ENCODE measurements at regions not wholly inside any gene's neighbourhood (a gene's known extent, or its start where the extent isn't known, plus 50 kb on each side); places are given as distances from the start of the nearest gene placed in this dataset.

DNA sequence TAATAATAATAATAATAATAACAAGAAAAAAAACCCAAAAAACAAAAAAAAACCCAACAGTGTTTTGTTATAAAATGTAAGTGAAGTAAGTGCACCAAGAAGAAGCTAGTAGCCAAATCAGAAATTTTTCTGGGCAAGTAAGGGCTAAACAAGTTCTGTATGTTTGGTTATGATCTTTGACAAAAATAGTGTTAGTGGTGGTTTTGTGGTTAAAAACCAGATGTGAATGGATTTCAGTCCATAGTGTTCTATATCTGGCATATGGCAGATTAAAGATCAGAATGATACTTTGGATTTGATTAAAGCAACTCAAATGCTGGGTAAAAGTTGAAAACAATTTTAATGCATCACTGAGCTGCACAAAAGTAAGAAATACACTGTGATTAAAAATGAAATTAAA, 116.5 kb upstream of the NDST4 start:
- Histone ChIP-seq H3K4me3 (ENCODE audit: severe bottlenecking) (no peak overlapping the region), H3K36me3 (ENCODE audit: low read depth) (no peaks in the 10 kb centered on the region), H3K27ac (ENCODE audit: poor library complexity, severe bottlenecking) (no peak overlapping the region), H3K27me3 (ENCODE audit: insufficient read depth, poor library complexity, severe bottlenecking) (peaks cover 6% of the 10 kb centered on the region), H3K4me1 (ENCODE audit: insufficient read depth, poor library complexity, severe bottlenecking) (no peaks in the 10 kb centered on the region), H3K9me3 (ENCODE audit: severe bottlenecking) (no peaks in the 10 kb centered on the region)
- TF ChIP-seq, protein P1, sequence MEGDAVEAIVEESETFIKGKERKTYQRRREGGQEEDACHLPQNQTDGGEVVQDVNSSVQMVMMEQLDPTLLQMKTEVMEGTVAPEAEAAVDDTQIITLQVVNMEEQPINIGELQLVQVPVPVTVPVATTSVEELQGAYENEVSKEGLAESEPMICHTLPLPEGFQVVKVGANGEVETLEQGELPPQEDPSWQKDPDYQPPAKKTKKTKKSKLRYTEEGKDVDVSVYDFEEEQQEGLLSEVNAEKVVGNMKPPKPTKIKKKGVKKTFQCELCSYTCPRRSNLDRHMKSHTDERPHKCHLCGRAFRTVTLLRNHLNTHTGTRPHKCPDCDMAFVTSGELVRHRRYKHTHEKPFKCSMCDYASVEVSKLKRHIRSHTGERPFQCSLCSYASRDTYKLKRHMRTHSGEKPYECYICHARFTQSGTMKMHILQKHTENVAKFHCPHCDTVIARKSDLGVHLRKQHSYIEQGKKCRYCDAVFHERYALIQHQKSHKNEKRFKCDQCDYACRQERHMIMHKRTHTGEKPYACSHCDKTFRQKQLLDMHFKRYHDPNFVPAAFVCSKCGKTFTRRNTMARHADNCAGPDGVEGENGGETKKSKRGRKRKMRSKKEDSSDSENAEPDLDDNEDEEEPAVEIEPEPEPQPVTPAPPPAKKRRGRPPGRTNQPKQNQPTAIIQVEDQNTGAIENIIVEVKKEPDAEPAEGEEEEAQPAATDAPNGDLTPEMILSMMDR (IDR thresholded peaks at IDR 0.05; ENCODE audit: poor library complexity, severe bottlenecking), result no peak
- ATAC-seq (ENCODE audit: low read depth), result no peak
- DNase-seq (ENCODE audit: low spot score), result no peak

DNA sequence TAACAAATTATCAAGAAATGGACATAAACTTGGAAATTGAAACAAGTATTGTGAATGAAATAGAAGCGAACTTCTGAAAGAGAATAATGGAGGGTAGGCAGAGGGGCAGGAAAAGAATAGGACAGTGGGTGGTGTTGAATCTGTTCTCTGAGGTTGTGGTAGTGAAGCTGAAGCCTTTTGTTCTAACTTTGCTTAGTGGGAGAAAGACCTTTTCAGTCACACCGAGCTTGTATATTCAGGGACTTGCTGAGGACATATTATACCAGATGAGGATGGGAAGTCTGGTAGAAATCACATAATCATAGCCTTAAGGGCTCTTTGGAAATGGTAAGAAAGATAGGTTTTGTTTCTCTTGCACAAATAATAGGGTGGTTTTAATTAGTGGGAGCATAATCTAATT, 115.4 kb upstream of the NDST4 start:
- no peaks in the 10 kb centered on the region for H3K4me1 ChIP-seq (ENCODE audit: insufficient read depth, poor library complexity, severe bottlenecking)
- no peak overlapping the region for H3K4me3 ChIP-seq (ENCODE audit: severe bottlenecking)
- H3K27ac ChIP-seq (ENCODE audit: poor library complexity, severe bottlenecking), result no peak overlapping the region
- H3K27me3 ChIP-seq (ENCODE audit: insufficient read depth, poor library complexity, severe bottlenecking), result peaks cover 6% of the 10 kb centered on the region
- H3K36me3 ChIP-seq (ENCODE audit: low read depth), result no peaks in the 10 kb centered on the region
- no peaks in the 10 kb centered on the region for H3K9me3 ChIP-seq (ENCODE audit: severe bottlenecking)
- DNase-seq (ENCODE audit: low spot score) (no peak), ATAC-seq (ENCODE audit: low read depth) (no peak)
- TF ChIP-seq, protein P1 (IDR thresholded peaks at IDR 0.05; ENCODE audit: poor library complexity, severe bottlenecking), result no peak

DNA sequence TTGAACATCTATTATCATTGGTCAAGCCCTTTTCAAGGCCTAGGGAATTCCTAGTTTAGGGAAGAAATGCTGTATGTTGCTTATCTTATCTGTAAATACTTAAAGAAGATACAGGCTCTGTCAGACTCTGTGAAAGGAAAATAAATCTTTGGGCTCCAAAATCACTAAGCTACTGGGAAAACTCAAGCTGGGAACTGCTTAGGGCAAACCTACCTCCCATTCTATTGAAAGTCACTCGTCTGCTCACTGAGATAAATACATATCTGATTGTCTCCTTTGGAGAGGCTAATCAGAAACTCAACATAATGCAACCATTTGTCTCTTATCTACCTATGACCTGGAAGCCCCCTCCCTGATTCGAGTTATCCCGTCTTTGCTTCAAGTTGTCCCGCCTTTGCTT, 108.6 kb upstream of the NDST4 start:
- Histone ChIP-seq H3K27ac (ENCODE audit: poor library complexity, severe bottlenecking) (no peak overlapping the region), H3K9me3 (ENCODE audit: severe bottlenecking) (no peaks in the 10 kb centered on the region), H3K36me3 (ENCODE audit: low read depth) (no peaks in the 10 kb centered on the region), H3K4me1 (ENCODE audit: insufficient read depth, poor library complexity, severe bottlenecking) (no peaks in the 10 kb centered on the region), H3K27me3 (ENCODE audit: insufficient read depth, poor library complexity, severe bottlenecking) (peaks cover 7% of the 10 kb centered on the region), H3K4me3 (ENCODE audit: severe bottlenecking) (no peak overlapping the region)
- TF ChIP-seq, protein P1 (IDR thresholded peaks at IDR 0.05; ENCODE audit: poor library complexity, severe bottlenecking), result no peak
- ATAC-seq (ENCODE audit: low read depth), result no peak
- DNase-seq (ENCODE audit: low spot score), result no peak

DNA sequence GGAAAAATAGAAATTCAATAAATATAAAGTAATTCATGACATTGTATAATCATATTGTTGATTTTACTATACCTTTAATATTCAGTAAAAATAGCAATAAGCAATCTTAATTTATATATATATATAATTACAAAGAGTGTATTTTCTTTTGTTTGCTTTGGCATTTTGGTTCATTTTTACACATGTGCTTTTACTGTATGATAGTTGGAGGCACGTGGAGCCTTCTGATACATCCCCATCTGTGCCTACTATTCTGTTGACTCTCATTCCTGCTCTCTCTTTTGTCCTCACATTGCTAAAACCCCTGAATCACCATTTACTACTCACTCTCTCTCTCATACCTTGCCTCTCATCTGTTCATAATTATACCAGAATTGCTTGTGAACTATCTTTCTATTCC, 106.4 kb upstream of the NDST4 start:
- Histone ChIP-seq H3K4me1 (ENCODE audit: insufficient read depth, poor library complexity, severe bottlenecking) (no peaks in the 10 kb centered on the region), H3K27ac (ENCODE audit: poor library complexity, severe bottlenecking) (no peak overlapping the region)

DNA sequence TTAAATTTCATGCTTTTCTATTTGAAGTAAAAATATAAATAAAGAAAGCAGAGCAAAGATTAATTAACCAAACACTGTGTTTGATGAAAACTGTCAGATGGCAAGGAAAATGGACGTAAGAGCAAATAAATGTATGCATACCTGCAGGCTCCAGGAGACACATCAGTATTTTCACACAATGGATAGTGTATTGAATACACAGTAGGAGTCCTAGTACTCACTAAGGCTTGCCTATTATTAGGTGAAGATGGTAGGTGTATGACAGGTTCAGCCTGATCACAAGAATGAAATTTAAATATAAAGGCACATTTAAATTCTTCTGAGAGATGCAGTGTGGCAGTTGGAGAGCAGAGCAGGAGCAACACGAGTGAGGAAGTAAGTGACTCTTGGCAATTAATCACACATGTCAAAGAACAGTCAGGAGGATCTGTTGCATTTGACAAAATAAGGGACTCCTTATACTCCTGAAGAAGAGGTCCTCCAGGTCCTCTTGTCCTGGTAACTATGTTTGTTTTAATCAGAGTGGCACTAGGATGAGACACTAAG, 106.0 kb upstream of the NDST4 start:
- peaks cover 7% of the 10 kb centered on the region for H3K27me3 ChIP-seq (ENCODE audit: insufficient read depth, poor library complexity, severe bottlenecking)
- H3K36me3 ChIP-seq (ENCODE audit: low read depth), result no peaks in the 10 kb centered on the region
- H3K4me3 ChIP-seq (ENCODE audit: severe bottlenecking), result no peak overlapping the region
- TF ChIP-seq, protein P1 (IDR thresholded peaks at IDR 0.05; ENCODE audit: poor library complexity, severe bottlenecking), result no peak
- no peak for ATAC-seq (ENCODE audit: low read depth)
- H3K9me3 ChIP-seq (ENCODE audit: severe bottlenecking), result no peaks in the 10 kb centered on the region
- no peak for DNase-seq (ENCODE audit: low spot score)
- H3K27ac ChIP-seq (ENCODE audit: poor library complexity, severe bottlenecking), result no peak overlapping the region
- H3K4me1 ChIP-seq (ENCODE audit: insufficient read depth, poor library complexity, severe bottlenecking), result no peaks in the 10 kb centered on the region

More for the DNA sequence above, 106.4 kb upstream of the NDST4 start:
- no peak for ATAC-seq (ENCODE audit: low read depth)
- TF ChIP-seq, protein P1 (IDR thresholded peaks at IDR 0.05; ENCODE audit: poor library complexity, severe bottlenecking), result no peak
- Histone ChIP-seq H3K9me3 (ENCODE audit: severe bottlenecking) (no peaks in the 10 kb centered on the region), H3K36me3 (ENCODE audit: low read depth) (no peaks in the 10 kb centered on the region), H3K27me3 (ENCODE audit: insufficient read depth, poor library complexity, severe bottlenecking) (peaks cover 7% of the 10 kb centered on the region), H3K4me3 (ENCODE audit: severe bottlenecking) (no peak overlapping the region)
- DNase-seq (ENCODE audit: low spot score), result no peak
